Ovary (tissue), 3 donors: ENCODE measurements at regions not wholly inside any gene's neighbourhood (a gene's known extent, or its start where the extent isn't known, plus 50 kb on each side); places are given as distances from the start of the nearest gene placed in this dataset.

ENCODE experiments used
- CTCF ChIP-seq, 3 donors: fragments of 450-650 bp in 2 of 3; fragments of 200-600 bp in 1 of 3; IDR thresholded peaks; one replicate each; pipeline versions ENCODE4 v1.5.1 to v1.8.0; 2016 to 2022; ENCODE audit warnings: antibody characterized with exemption in 3 of 3, mild to moderate bottlenecking in 1 of 3
- POLR2A ChIP-seq: fragments of 450-650 bp; IDR thresholded peaks from one replicate; pipeline ENCODE4 v1.6.1; 2017; ENCODE audit warnings: antibody characterized with exemption, mild to moderate bottlenecking, moderate library complexity
- donor health status: DM: no; HTN: no; CAD: no.

- TF ChIP-seq CTCF (IDR thresholded peaks at IDR 0.05) (no peak), POLR2A (no peak)
These were observed 1425.7 kb upstream of the SLC10A2 start for GRCh38 chr13:104491916-104492315.
